ENCODE measurements at regions not wholly inside any gene's neighbourhood (a gene's known extent, or its start where the extent isn't known, plus 50 kb on each side); places are given as distances from the start of the nearest gene placed in this dataset.

DNA sequence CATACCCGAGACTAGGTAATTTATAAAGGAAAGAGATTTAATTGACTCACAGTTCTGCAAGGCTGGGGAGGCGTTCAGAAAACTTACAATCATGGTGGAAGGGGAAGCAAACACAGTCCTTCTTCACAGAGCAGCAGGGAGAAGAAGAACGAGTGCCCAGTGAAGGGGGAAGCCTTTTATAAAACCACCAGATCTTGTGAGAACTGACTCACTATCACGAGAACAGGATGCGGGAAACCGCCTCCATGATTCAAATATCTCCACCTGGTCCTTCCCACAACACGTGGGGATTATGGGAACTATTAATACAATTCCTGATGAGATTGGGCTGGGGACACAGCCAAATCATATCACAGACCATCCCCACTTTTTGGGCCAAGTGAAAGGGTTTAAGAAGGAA, 58.8 kb upstream of the CTXND1 start:
- Histone ChIP-seq H2AFZ (ENCODE audit: control insufficient read depth, low read length) (no peak overlapping the region), H3K9me3 (ENCODE audit: control insufficient read depth, low read depth, low read length) (no peaks in the 10 kb centered on the region), H3K4me1 (ENCODE audit: control insufficient read depth, extremely low read depth, insufficient read depth, low read length) (no peaks in the 10 kb centered on the region), H3K4me3 (ENCODE audit: control insufficient read depth in 2 of 3, extremely low read depth in 1 of 3, insufficient read depth in 2 of 3, low read depth in 1 of 3, low read length in 3 of 3) (no peak overlapping the region), H3K9ac (ENCODE audit: control insufficient read depth, extremely low read depth, insufficient read depth, low read length) (no peak overlapping the region), H3K4me2 (ENCODE audit: control insufficient read depth, extremely low read depth, insufficient read depth, low read depth, low read length) (no peak overlapping the region), H3K79me2 (ENCODE audit: control insufficient read depth, insufficient read depth, low read length) (no peaks in the 10 kb centered on the region), H3K36me3 (ENCODE audit: control insufficient read depth in 2 of 2, extremely low read depth in 1 of 2, insufficient read depth in 2 of 2, low read length in 2 of 2) (no peaks in the 10 kb centered on the region), H3K9me1 (ENCODE audit: control insufficient read depth, extremely low read depth, insufficient read depth, low read length) (no peaks in the 10 kb centered on the region), H3K27ac (ENCODE audit: control insufficient read depth, insufficient read depth, low read length) (no peak overlapping the region), H3K27me3 (ENCODE audit: control insufficient read depth, extremely low read depth, insufficient read depth, low read length) (peaks cover 3% of the 10 kb centered on the region), H4K20me1 (ENCODE audit: control insufficient read depth, extremely low read depth, insufficient read depth, low read length) (no peaks in the 10 kb centered on the region)
- dilution Hi-C loops (cut with MboI; ENCODE audit: extremely low pct_ligation_motif_present, low sequenced_read_pairs): no loop called here
- TF ChIP-seq, protein P1, sequence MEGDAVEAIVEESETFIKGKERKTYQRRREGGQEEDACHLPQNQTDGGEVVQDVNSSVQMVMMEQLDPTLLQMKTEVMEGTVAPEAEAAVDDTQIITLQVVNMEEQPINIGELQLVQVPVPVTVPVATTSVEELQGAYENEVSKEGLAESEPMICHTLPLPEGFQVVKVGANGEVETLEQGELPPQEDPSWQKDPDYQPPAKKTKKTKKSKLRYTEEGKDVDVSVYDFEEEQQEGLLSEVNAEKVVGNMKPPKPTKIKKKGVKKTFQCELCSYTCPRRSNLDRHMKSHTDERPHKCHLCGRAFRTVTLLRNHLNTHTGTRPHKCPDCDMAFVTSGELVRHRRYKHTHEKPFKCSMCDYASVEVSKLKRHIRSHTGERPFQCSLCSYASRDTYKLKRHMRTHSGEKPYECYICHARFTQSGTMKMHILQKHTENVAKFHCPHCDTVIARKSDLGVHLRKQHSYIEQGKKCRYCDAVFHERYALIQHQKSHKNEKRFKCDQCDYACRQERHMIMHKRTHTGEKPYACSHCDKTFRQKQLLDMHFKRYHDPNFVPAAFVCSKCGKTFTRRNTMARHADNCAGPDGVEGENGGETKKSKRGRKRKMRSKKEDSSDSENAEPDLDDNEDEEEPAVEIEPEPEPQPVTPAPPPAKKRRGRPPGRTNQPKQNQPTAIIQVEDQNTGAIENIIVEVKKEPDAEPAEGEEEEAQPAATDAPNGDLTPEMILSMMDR (optimal IDR thresholded peaks at IDR 0.05 in 1 of 3, IDR thresholded peaks at IDR 0.05 in 1 of 3, conservative IDR thresholded peaks at IDR 0.05 in 1 of 3; ENCODE audit: extremely low read depth in 1 of 3, insufficient read depth in 2 of 3, low read length in 3 of 3): no peak
- TF ChIP-seq EZH2 (IDR thresholded peaks at IDR 0.05; ENCODE audit: low read length): no peak
- FAIRE-seq (no peak), DNase-seq (ENCODE audit: low read depth, low spot score) (no peak)

DNA sequence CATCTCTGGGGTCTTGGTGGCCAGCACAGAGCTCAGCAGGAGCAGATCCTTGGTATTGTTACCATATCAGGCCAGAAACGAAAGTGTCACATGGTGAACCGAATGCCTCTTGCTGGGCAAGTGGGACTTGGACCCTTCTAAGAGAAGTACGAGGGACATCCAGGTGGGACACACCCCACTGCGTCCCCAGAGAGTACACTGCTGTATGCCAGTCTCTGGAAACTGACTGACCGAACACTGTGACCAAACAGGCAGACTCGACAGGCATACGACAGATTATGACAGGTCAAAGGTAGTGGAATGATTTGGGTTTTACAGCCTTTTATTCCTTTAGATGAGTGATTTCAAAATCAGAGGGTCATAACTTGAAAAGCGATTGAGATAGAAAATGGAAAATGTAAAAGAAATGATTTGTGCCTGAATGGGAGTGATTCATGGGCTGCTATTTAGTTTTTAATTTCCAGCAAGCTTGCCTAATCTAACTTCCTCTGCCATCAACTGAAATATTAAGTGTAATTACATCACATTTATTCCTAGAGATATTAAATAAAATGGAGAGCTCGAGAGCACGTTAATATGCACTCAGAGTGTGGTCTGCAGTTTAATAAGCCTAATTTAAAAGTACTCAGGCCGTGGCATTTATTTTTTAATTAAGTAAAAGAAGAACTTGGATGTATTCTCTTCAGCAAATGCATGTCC, 63.4 kb upstream of the CTXND1 start:
- no peaks in the 10 kb centered on the region for H3K4me1 ChIP-seq (ENCODE audit: control insufficient read depth, extremely low read depth, insufficient read depth, low read length)
- no peak overlapping the region for H3K9ac ChIP-seq (ENCODE audit: control insufficient read depth, extremely low read depth, insufficient read depth, low read length)
- TF ChIP-seq, protein P1 (optimal IDR thresholded peaks at IDR 0.05 in 1 of 3, IDR thresholded peaks at IDR 0.05 in 1 of 3, conservative IDR thresholded peaks at IDR 0.05 in 1 of 3; ENCODE audit: extremely low read depth in 1 of 3, insufficient read depth in 2 of 3, low read length in 3 of 3): no peak
- TF ChIP-seq EZH2 (IDR thresholded peaks at IDR 0.05; ENCODE audit: low read length): no peak
- H3K27me3 ChIP-seq (ENCODE audit: control insufficient read depth, extremely low read depth, insufficient read depth, low read length): peaks cover 3% of the 10 kb centered on the region
- no peaks in the 10 kb centered on the region for H3K9me3 ChIP-seq (ENCODE audit: control insufficient read depth, low read depth, low read length)
- no peak for FAIRE-seq
- no peaks in the 10 kb centered on the region for H3K9me1 ChIP-seq (ENCODE audit: control insufficient read depth, extremely low read depth, insufficient read depth, low read length)
- H3K4me2 ChIP-seq (ENCODE audit: control insufficient read depth, extremely low read depth, insufficient read depth, low read depth, low read length): no peak overlapping the region
- no peak overlapping the region for H3K4me3 ChIP-seq (ENCODE audit: control insufficient read depth in 2 of 3, extremely low read depth in 1 of 3, insufficient read depth in 2 of 3, low read depth in 1 of 3, low read length in 3 of 3)
- H2AFZ ChIP-seq (ENCODE audit: control insufficient read depth, low read length): no peak overlapping the region
- no peak for DNase-seq (ENCODE audit: low read depth, low spot score)
- H3K36me3 ChIP-seq (ENCODE audit: control insufficient read depth in 2 of 2, extremely low read depth in 1 of 2, insufficient read depth in 2 of 2, low read length in 2 of 2): no peaks in the 10 kb centered on the region
- no peaks in the 10 kb centered on the region for H4K20me1 ChIP-seq (ENCODE audit: control insufficient read depth, extremely low read depth, insufficient read depth, low read length)
- H3K27ac ChIP-seq (ENCODE audit: control insufficient read depth, insufficient read depth, low read length): no peak overlapping the region
- no peaks in the 10 kb centered on the region for H3K79me2 ChIP-seq (ENCODE audit: control insufficient read depth, insufficient read depth, low read length)
- dilution Hi-C loops (cut with MboI; ENCODE audit: extremely low pct_ligation_motif_present, low sequenced_read_pairs): no loop called here
